ENCODE measurements at regions not wholly inside any gene's neighbourhood (a gene's known extent, or its start where the extent isn't known, plus 50 kb on each side); places are given as distances from the start of the nearest gene placed in this dataset.

- H3K36me3 ChIP-seq (ENCODE audit: insufficient read depth, low read length): no peaks in the 10 kb centered on the region
- no peak for FAIRE-seq
- no peaks in the 10 kb centered on the region for H3K9me3 Mint-ChIP-seq (ENCODE audit: unreplicated experiment)
- H2AFZ ChIP-seq (ENCODE audit: low read depth, low read length): no peak overlapping the region
- TF ChIP-seq CTCF (IDR thresholded peaks at IDR 0.05; ENCODE audit: insufficient read depth, low read depth, low read length): no peak
- TF ChIP-seq EZH2 (IDR thresholded peaks at IDR 0.05; ENCODE audit: insufficient read depth, low read length): no peak
- no peak overlapping the region for H3K27ac ChIP-seq (ENCODE audit: low read depth, low read length)
- H3K27me3 Mint-ChIP-seq (ENCODE audit: low read depth, unreplicated experiment): no peaks in the 10 kb centered on the region
- H3K27me3 ChIP-seq (ENCODE audit: insufficient read depth, low read length): no peaks in the 10 kb centered on the region
- H3K4me1 Mint-ChIP-seq (ENCODE audit: low read depth, unreplicated experiment): no peaks in the 10 kb centered on the region
- no peaks in the 10 kb centered on the region for H3K9me3 ChIP-seq (ENCODE audit: insufficient read depth, low read depth, low read length)
- no peak overlapping the region for H3K4me2 ChIP-seq (ENCODE audit: low read length)
- no peak overlapping the region for H3K4me3 Mint-ChIP-seq (ENCODE audit: unreplicated experiment)
- no peaks in the 10 kb centered on the region for H3K79me2 ChIP-seq (ENCODE audit: insufficient read depth, low read length)
- no peak overlapping the region for H3K27ac Mint-ChIP-seq (ENCODE audit: unreplicated experiment)
- DNase-seq (ENCODE audit: low read depth): no peak
- H3K4me1 ChIP-seq (ENCODE audit: insufficient read depth, low read length): no peaks in the 10 kb centered on the region
- no peak overlapping the region for H3K4me3 ChIP-seq (ENCODE audit: insufficient read depth, low read depth, low read length)
- no peaks in the 10 kb centered on the region for H4K20me1 ChIP-seq (ENCODE audit: insufficient read depth, low read length)
- no peak overlapping the region for H3K9ac ChIP-seq (ENCODE audit: low read length)
- no peaks in the 10 kb centered on the region for H3K36me3 Mint-ChIP-seq (ENCODE audit: low read depth, unreplicated experiment)
Measured at GRCh38 chr1:192002063-192002462, 156.2 kb upstream of the RGS18 start.

DNA sequence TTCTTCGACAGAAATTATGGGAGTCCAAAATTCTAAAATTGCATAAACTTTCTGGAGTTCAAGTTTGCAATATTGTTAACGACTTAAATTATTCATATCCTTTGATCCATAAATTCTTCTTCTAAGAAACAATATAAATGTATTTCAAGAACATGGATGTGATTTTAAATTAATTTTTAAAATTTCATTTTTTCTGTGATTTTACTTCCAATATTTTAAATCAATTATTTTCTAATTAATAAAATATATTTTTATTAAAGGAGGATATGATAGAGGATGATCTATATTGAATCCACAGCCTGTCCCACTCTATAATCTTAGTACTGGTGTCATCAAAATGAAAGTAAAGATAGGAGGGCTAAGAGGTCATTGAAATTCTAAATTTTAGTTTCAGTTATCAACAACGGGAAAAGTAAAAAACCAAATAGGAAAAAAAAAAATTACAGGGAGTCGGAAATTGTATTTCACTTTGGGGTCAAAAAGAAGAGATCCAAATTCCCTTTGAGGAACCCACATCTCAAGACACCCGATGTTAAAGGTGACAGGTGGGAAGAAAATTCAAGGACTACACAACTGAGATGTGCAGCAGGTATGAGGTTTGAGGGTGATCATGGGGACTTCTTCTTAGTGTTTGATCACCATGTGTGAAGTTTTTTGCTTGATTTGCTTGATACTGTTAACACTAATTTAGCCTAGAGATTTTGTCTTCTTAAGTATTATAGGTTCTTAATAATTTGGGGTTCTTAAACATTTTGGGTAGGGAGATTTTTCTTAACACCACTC lies 154.8 kb upstream of the RGS18 start:
- DNase-seq (ENCODE audit: low read depth): no peak
- H3K36me3 Mint-ChIP-seq (ENCODE audit: low read depth, unreplicated experiment): no peaks in the 10 kb centered on the region

More for the DNA sequence above, 154.8 kb upstream of the RGS18 start:
- no peak overlapping the region for H3K27ac Mint-ChIP-seq (ENCODE audit: unreplicated experiment)
- H3K4me1 Mint-ChIP-seq (ENCODE audit: low read depth, unreplicated experiment): no peaks in the 10 kb centered on the region
- Histone ChIP-seq H3K27me3 (ENCODE audit: insufficient read depth, low read length) (no peaks in the 10 kb centered on the region), H3K36me3 (ENCODE audit: insufficient read depth, low read length) (no peaks in the 10 kb centered on the region), H3K9me3 (ENCODE audit: insufficient read depth, low read depth, low read length) (no peaks in the 10 kb centered on the region), H2AFZ (ENCODE audit: low read depth, low read length) (no peak overlapping the region), H3K4me3 (ENCODE audit: insufficient read depth, low read depth, low read length) (no peak overlapping the region), H3K4me2 (ENCODE audit: low read length) (no peak overlapping the region), H3K4me1 (ENCODE audit: insufficient read depth, low read length) (no peaks in the 10 kb centered on the region), H3K27ac (ENCODE audit: low read depth, low read length) (no peak overlapping the region), H3K79me2 (ENCODE audit: insufficient read depth, low read length) (no peaks in the 10 kb centered on the region), H4K20me1 (ENCODE audit: insufficient read depth, low read length) (no peaks in the 10 kb centered on the region), H3K9ac (ENCODE audit: low read length) (no peak overlapping the region)
- no peaks in the 10 kb centered on the region for H3K27me3 Mint-ChIP-seq (ENCODE audit: low read depth, unreplicated experiment)
- H3K9me3 Mint-ChIP-seq (ENCODE audit: unreplicated experiment): no peaks in the 10 kb centered on the region
- FAIRE-seq: no peak
- H3K4me3 Mint-ChIP-seq (ENCODE audit: unreplicated experiment): no peak overlapping the region
- TF ChIP-seq CTCF (IDR thresholded peaks at IDR 0.05; ENCODE audit: insufficient read depth, low read depth, low read length) (no peak), EZH2 (IDR thresholded peaks at IDR 0.05; ENCODE audit: insufficient read depth, low read length) (no peak)
